WERI-Rb-1 (cell line): ENCODE measurements at regions not wholly inside any gene's neighbourhood (a gene's known extent, or its start where the extent isn't known, plus 50 kb on each side); places are given as distances from the start of the nearest gene placed in this dataset.

Experiments
- DNase-seq: peaks from one replicate; pipeline ENCODE4 v3.0.0-alpha.2; 2020
- H3K27ac ChIP-seq: fragments of 250-450 bp; sonication (Bioruptor Pico); 2 replicates; pipeline ENCODE4 v1.5.1; 2020; ENCODE audit warnings: mild to moderate bottlenecking, moderate library complexity
- H3K27me3 ChIP-seq: fragments of 250-450 bp; sonication (Bioruptor Pico); 2 replicates; pipeline ENCODE4 v1.5.1; 2021; ENCODE audit warnings: mild to moderate bottlenecking, low read depth, moderate library complexity; ENCODE audit not compliant: insufficient read depth, severe bottlenecking
- H3K36me3 ChIP-seq: fragments of 250-450 bp; sonication (Bioruptor Pico); 2 replicates; pipeline ENCODE4 v1.5.1; 2020; ENCODE audit warnings: mild to moderate bottlenecking, moderate library complexity
- H3K4me3 ChIP-seq: 2 replicates; pipeline ENCODE4 v1.5.1; 2011; ENCODE audit warnings: low read depth, mild to moderate bottlenecking, control low read depth, low read length
- H3K9me3 ChIP-seq: fragments of 250-450 bp; sonication (Bioruptor Pico); 2 replicates; pipeline ENCODE4 v1.5.1; 2021; ENCODE audit warnings: mild to moderate bottlenecking, moderate library complexity; ENCODE audit not compliant: severe bottlenecking
- CTCF ChIP-seq: IDR thresholded peaks from 2 replicates; pipeline ENCODE4 v1.5.1; 2011; ENCODE audit warnings: low read depth, mild to moderate bottlenecking, control low read depth, inconsistent platforms, low read length

- H3K9me3 ChIP-seq = no peaks in the 10 kb centered on the region
- DNase-seq = no peak
- H3K36me3 ChIP-seq = no peaks in the 10 kb centered on the region
- no peaks in the 10 kb centered on the region for H3K27me3 ChIP-seq
- no peak overlapping the region for H3K4me3 ChIP-seq
- no peak for TF ChIP-seq CTCF
- H3K27ac ChIP-seq = no peak overlapping the region
These were observed 717.1 kb upstream of the LRRN3 start for GRCh38 chr7:110373859-110374258.

GRCh38 chr7:110375068-110375467 lies 715.9 kb upstream of the LRRN3 start:
- Histone ChIP-seq H3K9me3 (no peaks in the 10 kb centered on the region), H3K27me3 (no peaks in the 10 kb centered on the region), H3K36me3 (no peaks in the 10 kb centered on the region), H3K27ac (no peak overlapping the region), H3K4me3 (no peak overlapping the region)
- DNase-seq = no peak
- no peak for TF ChIP-seq CTCF

- no peak for DNase-seq
- no peak overlapping the region for H3K4me3 ChIP-seq
- no peak overlapping the region for H3K27ac ChIP-seq
- no peaks in the 10 kb centered on the region for H3K36me3 ChIP-seq
- TF ChIP-seq CTCF = no peak
- H3K27me3 ChIP-seq = no peaks in the 10 kb centered on the region
- no peaks in the 10 kb centered on the region for H3K9me3 ChIP-seq
These were observed 708.2 kb upstream of the LRRN3 start for GRCh38 chr7:110382736-110383135.

GRCh38 chr7:110386006-110386405 lies 704.9 kb upstream of the LRRN3 start:
- H3K9me3 ChIP-seq = no peaks in the 10 kb centered on the region
- no peak for DNase-seq
- no peak for TF ChIP-seq CTCF
- H3K27me3 ChIP-seq = no peaks in the 10 kb centered on the region
- no peaks in the 10 kb centered on the region for H3K36me3 ChIP-seq
- H3K27ac ChIP-seq = no peak overlapping the region
- H3K4me3 ChIP-seq = no peak overlapping the region

GRCh38 chr7:110386913-110387312 lies 704.0 kb upstream of the LRRN3 start:
- Histone ChIP-seq H3K27ac (no peak overlapping the region), H3K27me3 (no peaks in the 10 kb centered on the region), H3K36me3 (no peaks in the 10 kb centered on the region), H3K9me3 (no peaks in the 10 kb centered on the region), H3K4me3 (no peak overlapping the region)
- TF ChIP-seq CTCF = no peak
- no peak for DNase-seq

GRCh38 chr7:110387689-110388088 lies 703.2 kb upstream of the LRRN3 start:
- no peaks in the 10 kb centered on the region for H3K9me3 ChIP-seq
- no peak overlapping the region for H3K27ac ChIP-seq
- H3K27me3 ChIP-seq = no peaks in the 10 kb centered on the region
- H3K4me3 ChIP-seq = no peak overlapping the region
- DNase-seq = no peak
- H3K36me3 ChIP-seq = no peaks in the 10 kb centered on the region
- no peak for TF ChIP-seq CTCF
